ENCODE measurements at regions not wholly inside any gene's neighbourhood (a gene's known extent, or its start where the extent isn't known, plus 50 kb on each side); places are given as distances from the start of the nearest gene placed in this dataset.

- no peak for DNase-seq (ENCODE audit: low read depth in 1 of 2, low spot score in 2 of 2)
- H3K4me3 ChIP-seq: no peak overlapping the region
- no peaks in the 10 kb centered on the region; the same call in 1 of the 2 replicates for H3K9me3 ChIP-seq (replicated peaks)
- H3K27me3 ChIP-seq (replicated peaks): 0 out of 2 replicates have a peak, but pooled peaks cover 3% of the 10 kb centered on the region
- no peak overlapping the region for H3K27ac ChIP-seq
- H3K4me1 ChIP-seq (replicated peaks): no peaks in the 10 kb centered on the region
- no peaks in the 10 kb centered on the region for H3K36me3 ChIP-seq
Observed at GRCh38 chr17:65455972-65456343, 105.5 kb downstream of the AXIN2 start.

- no peak for DNase-seq (ENCODE audit: low read depth in 1 of 2, low spot score in 2 of 2)
- Histone ChIP-seq H3K9me3 (replicated peaks) (no peaks in the 10 kb centered on the region; the same call in 1 of the 2 replicates), H3K4me3 (no peak overlapping the region), H3K27ac (no peak overlapping the region), H3K27me3 (replicated peaks) (0 out of 2 replicates have a peak, but pooled peaks cover 3% of the 10 kb centered on the region), H3K4me1 (replicated peaks) (no peaks in the 10 kb centered on the region), H3K36me3 (no peaks in the 10 kb centered on the region)
Observed at GRCh38 chr17:65455154-65455971, 106.1 kb downstream of the AXIN2 start.

- Histone ChIP-seq H3K4me1 (replicated peaks) (no peaks in the 10 kb centered on the region), H3K9me3 (replicated peaks) (no peaks in the 10 kb centered on the region; the same call in 1 of the 2 replicates), H3K27ac (no peak overlapping the region), H3K36me3 (no peaks in the 10 kb centered on the region), H3K27me3 (replicated peaks) (0 out of 2 replicates have a peak, but pooled peaks cover 6% of the 10 kb centered on the region), H3K4me3 (no peak overlapping the region)
- no peak for DNase-seq (ENCODE audit: low read depth in 1 of 2, low spot score in 2 of 2)
Observed at GRCh38 chr17:65453204-65453931, 108.1 kb downstream of the AXIN2 start.

- H3K4me3 ChIP-seq: no peak overlapping the region
- H3K27me3 ChIP-seq (replicated peaks): 0 out of 2 replicates have a peak, but pooled peaks cover 3% of the 10 kb centered on the region
- no peaks in the 10 kb centered on the region for H3K4me1 ChIP-seq (replicated peaks)
- H3K27ac ChIP-seq: no peak overlapping the region
- H3K9me3 ChIP-seq (replicated peaks): no peaks in the 10 kb centered on the region; the same call in 1 of the 2 replicates
- no peaks in the 10 kb centered on the region for H3K36me3 ChIP-seq
- DNase-seq (ENCODE audit: low read depth in 1 of 2, low spot score in 2 of 2): no peak
Observed at GRCh38 chr17:65449495-65449894, 112.0 kb downstream of the AXIN2 start.

GRCh38 chr17:65447823-65448222 lies 113.6 kb downstream of the AXIN2 start:
- Histone ChIP-seq H3K27ac (no peak overlapping the region), H3K27me3 (replicated peaks) (0 out of 2 replicates have a peak, but pooled peaks cover 3% of the 10 kb centered on the region), H3K36me3 (no peaks in the 10 kb centered on the region), H3K4me3 (no peak overlapping the region), H3K4me1 (replicated peaks) (no peaks in the 10 kb centered on the region), H3K9me3 (replicated peaks) (no peaks in the 10 kb centered on the region; the same call in 1 of the 2 replicates)
- no peak for DNase-seq (ENCODE audit: low read depth in 1 of 2, low spot score in 2 of 2)

- Histone ChIP-seq H3K4me3 (no peak overlapping the region), H3K36me3 (no peaks in the 10 kb centered on the region), H3K27me3 (replicated peaks) (0 out of 2 replicates have a peak, but pooled peaks cover 3% of the 10 kb centered on the region), H3K9me3 (replicated peaks) (no peaks in the 10 kb centered on the region; the same call in 1 of the 2 replicates), H3K27ac (no peak overlapping the region), H3K4me1 (replicated peaks) (no peaks in the 10 kb centered on the region)
- DNase-seq (ENCODE audit: low read depth in 1 of 2, low spot score in 2 of 2): no peak
Observed at GRCh38 chr17:65446838-65447526, 114.5 kb downstream of the AXIN2 start.

GRCh38 chr17:65446043-65446442 lies 115.4 kb downstream of the AXIN2 start:
- DNase-seq (ENCODE audit: low read depth in 1 of 2, low spot score in 2 of 2): no peak
- no peaks in the 10 kb centered on the region for H3K4me1 ChIP-seq (replicated peaks)
- H3K27me3 ChIP-seq (replicated peaks): 0 out of 2 replicates have a peak, but pooled peaks cover 3% of the 10 kb centered on the region
- H3K27ac ChIP-seq: no peak overlapping the region
- no peaks in the 10 kb centered on the region for H3K36me3 ChIP-seq
- H3K9me3 ChIP-seq (replicated peaks): no peaks in the 10 kb centered on the region
- H3K4me3 ChIP-seq: no peak overlapping the region

GRCh38 chr17:65444049-65444448 lies 117.4 kb downstream of the AXIN2 start:
- no peaks in the 10 kb centered on the region for H3K4me1 ChIP-seq (replicated peaks)
- H3K4me3 ChIP-seq: no peak overlapping the region
- H3K9me3 ChIP-seq (replicated peaks): no peaks in the 10 kb centered on the region
- no peaks in the 10 kb centered on the region for H3K27me3 ChIP-seq (replicated peaks)
- DNase-seq (ENCODE audit: low read depth in 1 of 2, low spot score in 2 of 2): no peak
- no peak overlapping the region for H3K27ac ChIP-seq
- H3K36me3 ChIP-seq: no peaks in the 10 kb centered on the region

GRCh38 chr17:65442691-65443090 lies 118.8 kb downstream of the AXIN2 start:
- Histone ChIP-seq H3K27ac (no peak overlapping the region), H3K27me3 (replicated peaks) (no peaks in the 10 kb centered on the region), H3K36me3 (no peaks in the 10 kb centered on the region), H3K9me3 (replicated peaks) (no peaks in the 10 kb centered on the region), H3K4me3 (no peak overlapping the region), H3K4me1 (replicated peaks) (no peaks in the 10 kb centered on the region)
- DNase-seq (ENCODE audit: low read depth in 1 of 2, low spot score in 2 of 2): no peak

- Histone ChIP-seq H3K4me3 (no peak overlapping the region), H3K27me3 (replicated peaks) (no peaks in the 10 kb centered on the region), H3K36me3 (no peaks in the 10 kb centered on the region), H3K9me3 (replicated peaks) (no peaks in the 10 kb centered on the region), H3K4me1 (replicated peaks) (no peaks in the 10 kb centered on the region), H3K27ac (no peak overlapping the region)
- DNase-seq (ENCODE audit: low read depth in 1 of 2, low spot score in 2 of 2): no peak
Observed at GRCh38 chr17:65442250-65442649, 119.2 kb downstream of the AXIN2 start.

- H3K4me3 ChIP-seq: no peak overlapping the region
- no peak for DNase-seq (ENCODE audit: low read depth in 1 of 2, low spot score in 2 of 2)
- H3K4me1 ChIP-seq (replicated peaks): no peaks in the 10 kb centered on the region
- no peaks in the 10 kb centered on the region for H3K27me3 ChIP-seq (replicated peaks)
- H3K9me3 ChIP-seq (replicated peaks): no peaks in the 10 kb centered on the region
- H3K36me3 ChIP-seq: no peaks in the 10 kb centered on the region
- H3K27ac ChIP-seq: no peak overlapping the region
Observed at GRCh38 chr17:65441053-65441605, 120.3 kb downstream of the AXIN2 start.

- no peak for DNase-seq (ENCODE audit: low read depth in 1 of 2, low spot score in 2 of 2)
- Histone ChIP-seq H3K4me1 (replicated peaks) (no peaks in the 10 kb centered on the region), H3K27ac (no peak overlapping the region), H3K9me3 (replicated peaks) (no peaks in the 10 kb centered on the region), H3K36me3 (no peaks in the 10 kb centered on the region), H3K4me3 (no peak overlapping the region), H3K27me3 (replicated peaks) (no peaks in the 10 kb centered on the region)
Observed at GRCh38 chr17:65438708-65439294, 122.6 kb downstream of the AXIN2 start.

GRCh38 chr17:65438173-65438572 lies 123.3 kb downstream of the AXIN2 start:
- no peaks in the 10 kb centered on the region for H3K27me3 ChIP-seq (replicated peaks)

More at GRCh38 chr17:65438173-65438572, 123.3 kb downstream of the AXIN2 start:
- Histone ChIP-seq H3K27ac (no peak overlapping the region), H3K4me1 (replicated peaks) (no peaks in the 10 kb centered on the region), H3K4me3 (no peak overlapping the region), H3K36me3 (no peaks in the 10 kb centered on the region), H3K9me3 (replicated peaks) (no peaks in the 10 kb centered on the region)
- DNase-seq (ENCODE audit: low read depth in 1 of 2, low spot score in 2 of 2): no peak
